H1 (cell line): ENCODE measurements at regions not wholly inside any gene's neighbourhood (a gene's known extent, or its start where the extent isn't known, plus 50 kb on each side); places are given as distances from the start of the nearest gene placed in this dataset.

ENCODE experiments used
- CHD2 ChIP-seq: IDR thresholded peaks from 2 replicates; pipeline ENCODE4 v1.6.1; 2012; ENCODE audit warnings: low read length, improper control_type of control experiment
- CTCF ChIP-seq, 3 experiments: IDR thresholded peaks; 1 replicate in 2 of 3; 2 replicates in 1 of 3; pipeline versions ENCODE4 v1.5.1 to v1.6.1; 2011; ENCODE audit warnings: low read length in 3 of 3, mild to moderate bottlenecking in 3 of 3, inconsistent platforms in 2 of 3, low read depth in 1 of 3, moderate library complexity in 1 of 3; ENCODE audit not compliant: insufficient read depth in 1 of 3; ENCODE audit errors: control extremely low read depth in 1 of 3
- GABPA ChIP-seq: IDR thresholded peaks from 2 replicates; pipeline ENCODE4 v1.6.1; 2011; ENCODE audit warnings: mild to moderate bottlenecking, low read length, moderate library complexity, borderline replicate concordance; ENCODE audit not compliant: insufficient read depth
- NRF1 ChIP-seq: IDR thresholded peaks from 2 replicates; pipeline ENCODE4 v1.6.1; 2011; ENCODE audit warnings: mild to moderate bottlenecking, low read depth, low read length, improper control_type of control experiment
- PHF8 ChIP-seq: fragments of 200-600 bp; sonication (generic); conservative IDR thresholded peaks from 2 replicates; pipeline ENCODE4 v1.7.1; 2012; ENCODE audit warnings: low read depth, mild to moderate bottlenecking, inconsistent platforms, low read length, moderate library complexity
- POLR2A ChIP-seq, 2 experiments: IDR thresholded peaks; 1 replicate in 1 of 2; 2 replicates in 1 of 2; pipeline ENCODE4 v1.6.1; 2011; ENCODE audit warnings: low read depth in 2 of 2, low read length in 2 of 2, mild to moderate bottlenecking in 2 of 2; ENCODE audit errors: control extremely low read depth in 1 of 2
- POLR2AphosphoS5 ChIP-seq: IDR thresholded peaks from 2 replicates; pipeline ENCODE4 v1.6.1; 2011; ENCODE audit warnings: low read depth, low read length
- TAF1 ChIP-seq: IDR thresholded peaks from 2 replicates; pipeline ENCODE4 v1.6.1; 2011; ENCODE audit warnings: mild to moderate bottlenecking, low read depth, low read length

DNA sequence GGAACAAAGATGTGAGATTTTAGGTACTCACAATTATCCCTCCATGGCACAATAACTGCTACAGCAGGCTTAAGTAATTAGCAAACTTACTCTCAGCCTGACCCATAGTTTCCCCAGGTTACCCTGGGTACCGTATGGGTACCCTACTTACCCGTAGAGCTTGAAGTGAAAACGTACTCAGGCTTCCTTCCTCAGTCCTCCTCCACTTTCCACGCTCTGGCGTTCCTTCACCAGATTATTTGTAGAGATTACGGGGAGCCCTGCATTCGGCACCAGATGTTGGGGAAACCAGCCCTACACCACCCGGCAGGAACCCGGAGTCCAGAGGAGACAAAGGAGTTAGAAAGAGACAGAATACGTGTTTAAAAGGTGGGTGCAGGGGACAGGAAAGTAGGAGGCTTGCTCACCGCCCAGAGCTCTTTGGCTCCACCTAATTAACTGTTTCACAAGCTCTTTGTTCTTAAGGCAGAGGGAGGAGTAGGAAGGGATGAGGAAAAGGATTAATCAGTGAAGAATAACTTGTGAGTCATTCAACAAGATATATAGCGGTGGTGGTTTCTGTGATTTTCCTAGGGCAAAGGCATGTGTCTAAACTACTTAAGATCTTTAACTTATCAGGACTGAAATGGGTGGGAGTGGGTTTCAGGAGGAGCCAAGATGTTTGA lies 1211.2 kb upstream of the TSPY4 start:
- no peak for TF ChIP-seq NRF1
- TF ChIP-seq POLR2AphosphoS5, result no peak
- TF ChIP-seq CTCF (IDR thresholded peaks at IDR 0.05; ENCODE audit: control extremely low read depth in 1 of 3, insufficient read depth in 1 of 3, low read depth in 1 of 3, low read length in 3 of 3), result no peak
- TF ChIP-seq GABPA, result no peak
- TF ChIP-seq CHD2, result no peak
- TF ChIP-seq TAF1, result no peak
- no peak for TF ChIP-seq PHF8
- TF ChIP-seq POLR2A (IDR thresholded peaks at IDR 0.05; ENCODE audit: control extremely low read depth in 1 of 2, low read depth in 2 of 2, low read length in 2 of 2), result no peak
